T-helper 2 cell treated with Interferon-gamma antibody and Interleukin-4, amounts not matched to agents 100 ng/mL and 5 ng/mL, for 36 hours (primary cell): ENCODE measurements at regions not wholly inside any gene's neighbourhood (a gene's known extent, or its start where the extent isn't known, plus 50 kb on each side); places are given as distances from the start of the nearest gene placed in this dataset.

Source experiments
- intact Hi-C: fragments of 100-400 bp; cut with micrococcal nuclease; formaldehyde crosslinking; loops from one replicate; pipeline ENCODE4 v1.15.1; 2023

DNA sequence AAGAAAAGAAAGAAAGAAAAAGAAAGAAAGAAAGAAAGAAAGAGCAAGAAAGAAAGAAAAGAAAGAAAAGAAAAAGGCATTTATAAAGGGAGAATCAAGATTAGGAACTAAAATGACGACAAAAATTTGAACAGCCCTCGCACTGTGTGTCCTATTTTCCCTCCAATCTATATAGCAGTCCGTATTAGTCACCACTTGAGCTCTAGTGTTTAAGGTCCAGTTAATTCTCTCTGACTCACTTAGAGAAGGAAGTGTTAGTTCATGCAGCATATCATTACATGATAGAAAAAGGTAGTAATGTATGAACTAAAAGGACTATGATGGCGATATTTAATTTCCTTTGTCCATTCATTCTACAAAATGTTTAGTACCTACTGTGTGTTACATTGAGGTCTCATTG is 122.7 kb downstream of the CBLL2 start:
- intact Hi-C loops, result no loop called here

DNA sequence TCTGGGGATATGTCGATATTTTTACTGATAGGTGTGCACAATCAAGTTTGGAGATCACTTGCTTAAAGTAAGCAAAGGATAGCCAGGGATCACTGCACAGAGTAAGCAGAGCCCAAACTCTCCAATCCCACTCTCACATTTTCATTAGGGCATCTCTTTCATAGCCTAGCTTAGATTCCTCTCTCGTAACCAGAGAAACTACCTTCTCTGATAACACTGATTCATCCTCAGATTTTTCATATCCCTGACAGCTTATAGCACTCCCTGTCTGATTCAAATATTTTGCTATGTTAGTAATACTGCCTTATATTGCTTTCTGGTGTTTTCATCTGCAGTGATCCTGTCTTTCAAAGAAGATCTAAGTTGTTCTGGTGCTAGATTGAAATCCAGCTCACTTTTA is 123.7 kb downstream of the CBLL2 start:
- intact Hi-C loops, result no loop called here

GRCh38 chrX:22397566-22397965 is 124.9 kb downstream of the CBLL2 start:
- intact Hi-C loops, result no loop called here

- intact Hi-C loops, result no loop called here
These were observed 126.9 kb downstream of the CBLL2 start for GRCh38 chrX:22399437-22400192.

- intact Hi-C loops, result no loop called here
These were observed 131.6 kb downstream of the CBLL2 start for GRCh38 chrX:22404297-22404696.

GRCh38 chrX:22406201-22406737 is 133.6 kb downstream of the CBLL2 start:
- intact Hi-C loops, result no loop called here

- intact Hi-C loops, result no loop called here
These were observed 136.7 kb downstream of the CBLL2 start for GRCh38 chrX:22409418-22409817.

DNA sequence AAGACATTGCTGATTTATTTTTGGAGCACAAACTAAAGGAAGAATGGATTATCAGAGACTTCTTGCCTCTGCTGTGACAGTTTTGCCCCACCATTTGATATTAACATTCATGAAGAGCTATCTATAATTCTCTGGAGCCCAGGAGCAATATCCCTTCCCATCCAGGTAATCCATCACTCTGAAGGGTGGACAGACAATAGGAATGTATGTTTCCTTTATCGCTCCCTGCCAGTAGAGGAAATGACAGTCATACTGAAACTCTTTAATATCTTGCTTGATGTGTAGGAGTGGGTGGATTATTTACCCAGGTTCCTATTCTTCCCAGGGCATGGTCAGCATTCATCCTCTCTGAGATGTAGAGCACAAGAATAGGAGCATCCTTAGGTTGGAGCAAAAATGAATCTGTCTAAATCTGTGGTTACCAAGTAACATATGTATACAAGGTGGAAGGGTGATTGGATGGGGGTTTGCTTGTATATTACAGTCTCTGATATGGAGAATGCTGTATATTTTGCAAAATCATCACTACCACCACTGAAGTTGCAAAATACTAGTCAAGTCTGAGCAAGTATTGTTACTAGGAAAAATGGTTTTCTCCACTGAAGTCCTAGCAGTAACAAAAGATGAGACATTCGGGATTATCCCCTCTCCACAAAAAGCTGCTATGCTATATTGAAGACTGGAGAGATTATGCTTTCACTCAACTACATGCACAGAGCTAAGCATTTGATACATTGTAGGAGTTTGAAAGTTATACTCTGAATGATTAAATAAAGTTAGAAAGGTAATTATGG is 151.6 kb downstream of the CBLL2 start:
- intact Hi-C loops, result no loop called here

- intact Hi-C loops, result no loop called here
These were observed 152.2 kb downstream of the CBLL2 start for GRCh38 chrX:22424919-22425318.

DNA sequence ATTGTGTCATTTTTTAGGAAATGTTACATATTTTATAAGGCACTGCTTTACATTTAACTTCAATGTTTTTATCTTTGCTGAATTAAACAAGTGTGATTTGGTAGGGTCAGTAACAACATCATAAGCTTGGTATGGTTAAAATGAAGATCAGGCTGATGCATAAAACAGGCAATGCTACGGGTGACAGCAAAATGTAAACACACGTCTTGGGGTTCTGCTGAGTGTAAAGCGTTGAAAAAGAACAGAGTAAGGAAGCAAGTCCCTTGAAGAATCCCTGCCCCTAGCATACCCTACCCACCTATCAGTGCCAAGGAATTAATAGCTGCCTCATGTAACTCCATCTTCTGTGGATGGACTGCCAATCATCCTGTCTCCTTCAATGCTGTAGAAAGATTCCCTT is 157.0 kb downstream of the CBLL2 start:
- intact Hi-C loops, result no loop called here

GRCh38 chrX:22430701-22431100 is 158.0 kb downstream of the CBLL2 start:
- intact Hi-C loops, result no loop called here

- intact Hi-C loops, result no loop called here
These were observed 160.8 kb downstream of the CBLL2 start for GRCh38 chrX:22433292-22434070.

DNA sequence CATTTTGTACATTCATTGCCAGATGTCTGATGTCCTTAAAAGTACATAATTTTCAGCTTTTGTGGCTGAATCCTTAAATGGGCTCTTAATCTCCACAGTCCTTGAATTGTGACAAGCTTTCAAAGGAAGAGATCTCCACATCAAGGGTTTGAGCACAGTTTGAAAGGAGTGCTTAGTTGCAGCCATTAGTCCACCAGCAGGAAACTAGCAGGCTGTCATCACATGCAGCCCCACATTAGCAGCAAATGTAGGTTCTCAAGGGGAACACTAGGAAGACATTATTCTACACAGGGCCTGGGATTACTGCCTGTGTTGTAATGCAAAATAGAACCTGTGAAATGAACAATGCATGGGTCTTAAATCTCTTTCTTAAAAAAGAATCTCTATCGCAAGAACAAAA is 173.2 kb downstream of the CBLL2 start:
- intact Hi-C loops, result no loop called here

DNA sequence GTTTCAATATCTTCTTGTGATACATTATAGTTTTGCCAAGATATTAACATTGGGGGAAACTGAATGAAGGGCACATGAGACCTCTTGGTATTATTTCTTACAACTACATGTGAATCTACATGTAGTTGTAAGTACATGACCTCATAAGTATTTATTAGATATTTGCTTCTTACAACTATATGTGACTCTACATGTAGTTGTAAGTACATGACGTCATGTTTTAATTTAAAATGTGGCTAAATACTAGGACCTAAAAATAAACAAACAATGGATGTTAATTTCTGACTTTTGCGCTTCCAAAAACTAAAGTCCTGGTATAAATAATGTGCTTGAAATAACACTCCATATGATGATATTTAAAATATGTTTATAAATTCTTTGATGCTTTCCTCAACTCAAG is 190.2 kb downstream of the CBLL2 start:
- intact Hi-C loops, result no loop called here

- intact Hi-C loops, result no loop called here
These were observed 194.9 kb downstream of the CBLL2 start for GRCh38 chrX:22467571-22467970.

GRCh38 chrX:22481436-22481835 is 208.7 kb downstream of the CBLL2 start:
- intact Hi-C loops, result no loop called here

DNA sequence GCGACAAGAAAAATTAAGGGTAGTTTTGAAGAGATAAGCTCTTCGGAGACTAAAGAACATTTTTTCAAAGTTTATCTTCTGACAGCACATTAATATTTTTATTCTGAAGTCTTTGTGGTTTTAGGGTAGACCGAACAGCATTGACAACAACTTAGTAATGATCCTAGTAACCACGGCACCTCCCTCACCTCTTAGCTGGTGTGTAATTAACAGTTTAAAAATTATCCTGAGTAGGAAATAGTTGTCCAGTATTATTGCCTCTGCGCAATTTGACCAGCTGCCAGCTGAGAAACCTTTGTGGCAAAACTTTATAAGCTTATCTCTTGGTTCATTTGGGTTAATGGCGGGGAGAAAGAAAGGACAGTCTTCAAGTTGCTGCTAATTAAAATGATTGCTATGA is 213.6 kb downstream of the CBLL2 start:
- intact Hi-C loops, result no loop called here

DNA sequence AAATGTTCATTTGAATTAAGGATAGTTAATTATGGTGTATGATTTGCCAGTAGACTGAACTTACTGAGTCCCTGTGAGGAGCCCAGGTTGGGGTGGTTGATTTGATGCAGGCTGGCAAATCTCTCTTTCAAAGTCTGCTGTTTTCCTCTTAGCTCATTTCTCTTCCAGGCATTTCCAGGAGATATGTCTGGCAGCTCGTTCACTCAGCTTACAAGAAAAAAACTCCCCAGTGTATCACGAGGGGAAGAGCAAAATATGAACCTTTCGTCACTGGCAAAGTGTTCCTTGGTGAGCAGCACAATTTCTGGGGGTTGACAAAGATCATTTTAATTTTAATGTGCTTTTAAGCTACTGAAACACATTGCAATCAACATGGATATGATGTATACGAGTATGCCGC is 244.2 kb downstream of the CBLL2 start:
- intact Hi-C loops, result no loop called here

DNA sequence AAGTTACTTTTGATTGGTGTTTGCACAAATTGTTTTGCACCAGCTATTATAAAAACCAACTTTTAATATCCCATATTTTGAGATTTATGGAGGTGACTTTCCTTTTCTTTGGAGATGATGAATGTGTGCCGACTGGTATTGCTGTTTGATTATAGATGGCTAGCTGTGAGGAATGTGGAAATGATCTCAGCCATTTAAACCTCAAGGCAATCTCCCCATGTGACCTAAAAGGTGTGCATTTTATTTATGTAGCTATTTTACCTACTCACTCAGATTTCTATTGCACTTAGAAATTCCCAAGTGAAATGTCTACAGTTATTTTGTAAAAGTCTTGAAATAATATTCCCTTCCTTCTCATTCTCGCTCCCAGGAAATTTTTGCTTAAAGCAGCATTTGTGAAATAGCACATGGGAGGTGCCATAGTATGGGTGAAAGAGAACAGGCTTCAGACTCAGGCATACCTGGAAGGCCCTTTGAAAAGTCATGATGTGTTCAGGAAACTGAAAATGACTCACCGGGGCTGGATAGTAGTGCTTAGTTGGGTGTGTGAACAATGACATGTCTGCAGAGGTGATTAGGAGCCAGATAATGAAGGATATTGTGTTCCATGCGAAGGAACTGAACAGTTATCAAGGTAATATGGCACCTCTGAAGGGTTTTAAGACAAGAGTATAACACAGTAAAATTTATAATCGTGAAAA is 247.6 kb downstream of the CBLL2 start:
- intact Hi-C loops, result no loop called here

GRCh38 chrX:22526339-22526738 is 253.6 kb downstream of the CBLL2 start:
- intact Hi-C loops, result no loop called here

DNA sequence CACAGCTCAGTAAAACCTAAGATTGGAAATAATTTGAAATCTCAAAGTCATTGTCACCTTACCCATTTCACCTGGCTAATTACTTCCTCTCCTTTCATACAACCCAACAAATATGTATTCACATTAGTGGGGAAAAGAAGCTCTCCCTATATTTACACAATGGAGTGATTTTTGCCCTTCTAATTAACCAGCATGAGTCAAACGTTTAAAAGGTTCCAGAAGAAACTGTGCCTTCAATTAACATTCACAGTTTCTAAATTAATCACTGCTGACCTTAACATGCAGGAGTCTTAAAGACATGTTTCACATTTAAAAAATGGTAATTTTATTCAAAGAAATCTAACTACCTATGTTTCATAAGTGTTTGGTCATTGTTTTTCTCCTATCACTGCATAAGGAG is 254.6 kb downstream of the CBLL2 start:
- intact Hi-C loops, result no loop called here
